OCI-LY1 (cell line): ENCODE measurements at regions not wholly inside any gene's neighbourhood (a gene's known extent, or its start where the extent isn't known, plus 50 kb on each side); places are given as distances from the start of the nearest gene placed in this dataset.

ENCODE experiments used
- H2AFZ ChIP-seq: fragments of 200-600 bp; sonication (generic), shearing (Covaris generic); 2 replicates; pipeline ENCODE4 v1.6.0; 2014; ENCODE audit warnings: antibody characterized with exemption, mild to moderate bottlenecking, low read length
- H3F3A ChIP-seq: fragments of 200-600 bp; sonication (generic), shearing (Covaris generic); 2 replicates; pipeline ENCODE4 v1.6.0; 2014; ENCODE audit warnings: mild to moderate bottlenecking, antibody characterized with exemption, low read length, moderate library complexity; ENCODE audit not compliant: insufficient read depth
- H3K27ac ChIP-seq: fragments of 200-600 bp; sonication (generic); 2 replicates; pipeline ENCODE4 v1.5.1; 2014; ENCODE audit warnings: low read length, mixed run types, mild to moderate bottlenecking, low read depth; ENCODE audit not compliant: poor library complexity, severe bottlenecking
- H3K27me3 ChIP-seq: fragments of 200-600 bp; sonication (generic); 2 replicates; pipeline ENCODE4 v1.6.0; 2014; ENCODE audit warnings: antibody characterized with exemption, mild to moderate bottlenecking, low read length, moderate library complexity; ENCODE audit not compliant: insufficient read depth
- H3K36me3 ChIP-seq: fragments of 200-600 bp; sonication (generic); 2 replicates; pipeline ENCODE4 v1.6.1; 2014; ENCODE audit warnings: mild to moderate bottlenecking, antibody characterized with exemption, low read length, moderate library complexity, mixed read lengths; ENCODE audit not compliant: insufficient read depth
- H3K4me1 ChIP-seq: fragments of 200-600 bp; sonication (generic); 2 replicates; pipeline ENCODE4 v1.5.1; 2014; ENCODE audit warnings: mild to moderate bottlenecking, low read length, moderate library complexity; ENCODE audit not compliant: insufficient read depth, severe bottlenecking
- H3K4me2 ChIP-seq: fragments of 200-600 bp; sonication (generic), shearing (Covaris generic); 2 replicates; pipeline ENCODE4 v1.6.1; 2014; ENCODE audit warnings: low read length
- H3K4me3 ChIP-seq: fragments of 200-600 bp; sonication (generic); 2 replicates; pipeline ENCODE4 v1.5.1; 2014; ENCODE audit warnings: low read length, low read depth, mild to moderate bottlenecking, mixed read lengths; ENCODE audit not compliant: poor library complexity, severe bottlenecking
- H3K79me2 ChIP-seq: fragments of 200-600 bp; shearing (Covaris generic); 2 replicates; pipeline ENCODE4 v1.6.1; 2016; ENCODE audit warnings: mixed run types, low read length, mixed read lengths; ENCODE audit not compliant: insufficient read depth
- H3K9ac ChIP-seq: fragments of 200-600 bp; sonication (generic), shearing (Covaris generic); 2 replicates; pipeline ENCODE4 v1.6.1; 2014; ENCODE audit warnings: mild to moderate bottlenecking, low read length, mixed read lengths
- H3K9me2 ChIP-seq: fragments of 200-600 bp; sonication (generic), shearing (Covaris generic); 2 replicates; pipeline ENCODE4 v1.6.1; 2014; ENCODE audit warnings: low read depth, mild to moderate bottlenecking, low read length, mixed read lengths
- H3K9me3 ChIP-seq: fragments of 200-600 bp; shearing (Covaris generic); 2 replicates; pipeline ENCODE4 v1.6.1; 2014; ENCODE audit warnings: low read length, mixed read lengths
- H4K20me1 ChIP-seq: fragments of 200-600 bp; sonication (generic), shearing (Covaris generic); 2 replicates; pipeline ENCODE4 v1.6.0; 2016; ENCODE audit warnings: mild to moderate bottlenecking, low read length; ENCODE audit not compliant: insufficient read depth
- EZH2 ChIP-seq: fragments of 200-600 bp; sonication (generic), shearing (Covaris generic); IDR thresholded peaks from 2 replicates; pipeline ENCODE4 v1.8.0; 2017; ENCODE audit warnings: borderline replicate concordance, mixed run types, mild to moderate bottlenecking, antibody characterized with exemption, low read length, moderate library complexity, mixed read lengths
- TF ChIP-seq, protein P1 (sequence below): fragments of 200-600 bp; sonication (generic), shearing (Covaris generic); IDR thresholded peaks from 2 replicates; pipeline ENCODE4 v1.5.1; 2017; ENCODE audit warnings: mild to moderate bottlenecking, antibody characterized with exemption, low read length, moderate library complexity, mixed read lengths

DNA sequence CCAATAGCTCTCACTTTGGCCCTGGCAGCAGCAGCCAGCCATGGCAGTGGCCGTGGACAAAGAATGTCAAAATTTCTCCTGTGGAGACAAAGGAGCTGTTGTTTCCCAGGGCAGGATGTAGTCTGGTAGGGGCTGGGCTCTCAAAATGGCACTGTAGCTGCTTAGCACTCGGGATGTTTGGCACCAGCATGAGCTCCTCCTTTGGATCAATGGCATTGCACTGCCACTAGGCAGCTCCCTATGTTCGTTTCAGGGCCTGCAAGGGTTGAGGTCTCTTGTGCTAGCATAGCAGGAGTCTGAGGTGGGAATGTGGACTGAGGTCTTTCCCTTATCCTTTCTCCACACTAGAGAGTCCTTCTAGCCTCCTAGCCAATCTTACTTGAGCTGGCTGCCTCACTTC lies 948.8 kb upstream of the FAM98A start:
- Histone ChIP-seq H3K27ac (no peak overlapping the region), H3K9me2 (no peaks in the 10 kb centered on the region), H3K9me3 (no peaks in the 10 kb centered on the region), H2AFZ (no peak overlapping the region), H3K9ac (no peak overlapping the region), H4K20me1 (no peaks in the 10 kb centered on the region), H3K4me1 (no peaks in the 10 kb centered on the region), H3K36me3 (no peaks in the 10 kb centered on the region), H3F3A (no peaks in the 10 kb centered on the region), H3K79me2 (no peaks in the 10 kb centered on the region), H3K4me3 (no peak overlapping the region), H3K4me2 (no peak overlapping the region), H3K27me3 (no peaks in the 10 kb centered on the region)
- TF ChIP-seq, protein P1, sequence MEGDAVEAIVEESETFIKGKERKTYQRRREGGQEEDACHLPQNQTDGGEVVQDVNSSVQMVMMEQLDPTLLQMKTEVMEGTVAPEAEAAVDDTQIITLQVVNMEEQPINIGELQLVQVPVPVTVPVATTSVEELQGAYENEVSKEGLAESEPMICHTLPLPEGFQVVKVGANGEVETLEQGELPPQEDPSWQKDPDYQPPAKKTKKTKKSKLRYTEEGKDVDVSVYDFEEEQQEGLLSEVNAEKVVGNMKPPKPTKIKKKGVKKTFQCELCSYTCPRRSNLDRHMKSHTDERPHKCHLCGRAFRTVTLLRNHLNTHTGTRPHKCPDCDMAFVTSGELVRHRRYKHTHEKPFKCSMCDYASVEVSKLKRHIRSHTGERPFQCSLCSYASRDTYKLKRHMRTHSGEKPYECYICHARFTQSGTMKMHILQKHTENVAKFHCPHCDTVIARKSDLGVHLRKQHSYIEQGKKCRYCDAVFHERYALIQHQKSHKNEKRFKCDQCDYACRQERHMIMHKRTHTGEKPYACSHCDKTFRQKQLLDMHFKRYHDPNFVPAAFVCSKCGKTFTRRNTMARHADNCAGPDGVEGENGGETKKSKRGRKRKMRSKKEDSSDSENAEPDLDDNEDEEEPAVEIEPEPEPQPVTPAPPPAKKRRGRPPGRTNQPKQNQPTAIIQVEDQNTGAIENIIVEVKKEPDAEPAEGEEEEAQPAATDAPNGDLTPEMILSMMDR, result no peak
- TF ChIP-seq EZH2, result no peak

- Histone ChIP-seq H4K20me1 (no peaks in the 10 kb centered on the region), H3K27ac (no peak overlapping the region), H3K4me2 (no peak overlapping the region), H3K4me3 (no peak overlapping the region), H3K36me3 (no peaks in the 10 kb centered on the region), H3K9ac (no peak overlapping the region), H3K79me2 (no peaks in the 10 kb centered on the region), H2AFZ (no peak overlapping the region), H3K4me1 (no peaks in the 10 kb centered on the region), H3K9me3 (no peaks in the 10 kb centered on the region), H3F3A (no peaks in the 10 kb centered on the region), H3K27me3 (no peaks in the 10 kb centered on the region), H3K9me2 (no peaks in the 10 kb centered on the region)
- no peak for TF ChIP-seq EZH2
- TF ChIP-seq, protein P1, result peak; percentile 19; the same call in 1 of the 2 replicates
These were observed 948.2 kb upstream of the FAM98A start for GRCh38 chr2:34547340-34547739.

GRCh38 chr2:34545486-34546136 lies 946.5 kb upstream of the FAM98A start:
- Histone ChIP-seq H3K9me3 (no peaks in the 10 kb centered on the region), H2AFZ (no peak overlapping the region), H3K79me2 (no peaks in the 10 kb centered on the region), H3K27ac (no peak overlapping the region), H3K27me3 (no peaks in the 10 kb centered on the region), H3K4me1 (no peaks in the 10 kb centered on the region), H3K9ac (no peak overlapping the region), H3F3A (no peaks in the 10 kb centered on the region), H3K4me2 (no peak overlapping the region), H3K36me3 (no peaks in the 10 kb centered on the region), H3K4me3 (no peak overlapping the region), H3K9me2 (no peaks in the 10 kb centered on the region), H4K20me1 (no peaks in the 10 kb centered on the region)
- TF ChIP-seq, protein P1, result no peak
- TF ChIP-seq EZH2, result no peak
